ENCODE measurements at regions not wholly inside any gene's neighbourhood (a gene's known extent, or its start where the extent isn't known, plus 50 kb on each side); places are given as distances from the start of the nearest gene placed in this dataset.

GRCh38 chrX:13507893-13508292 is 61.5 kb upstream of the EGFL6 start:
- TF ChIP-seq POLR2AphosphoS5 (IDR thresholded peaks at IDR 0.05; ENCODE audit: borderline replicate concordance, low read depth, low read length) (no peak), EZH2 (IDR thresholded peaks at IDR 0.05) (no peak), FOXP2 (optimal IDR thresholded peaks at IDR 0.05; ENCODE audit: control extremely low read depth, extremely low read length, insufficient read depth) (no peak)

Measured in SK-N-MC (cell line).